ENCODE measurements at regions not wholly inside any gene's neighbourhood (a gene's known extent, or its start where the extent isn't known, plus 50 kb on each side); places are given as distances from the start of the nearest gene placed in this dataset.

- H3K9me3 Mint-ChIP-seq, result peaks cover 26% of the 10 kb centered on the region
These were observed 122.6 kb upstream of the PABPC4L start for GRCh38 chr4:134324179-134324578.

DNA sequence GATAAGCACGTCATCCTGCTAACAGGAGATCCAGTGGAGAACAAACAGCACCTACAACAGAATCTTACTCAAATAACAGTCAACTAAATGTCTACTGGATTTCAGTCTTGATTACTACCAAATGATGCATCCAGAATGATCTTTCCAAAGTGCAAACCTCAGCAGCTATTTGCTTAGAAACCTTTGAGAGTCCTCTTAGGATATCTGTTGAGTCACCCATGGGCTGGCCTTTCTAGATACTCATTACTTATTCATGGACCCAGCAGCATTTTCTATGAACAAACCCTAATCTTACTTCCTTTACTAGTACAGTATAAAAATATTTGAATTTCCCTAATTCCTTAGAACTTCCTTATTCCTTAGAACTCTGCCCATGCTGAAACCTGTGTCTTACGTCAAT, 118.5 kb upstream of the PABPC4L start:
- no peak for DNase-seq
- peaks cover 15% of the 10 kb centered on the region for H3K9me3 Mint-ChIP-seq
- no peaks in the 10 kb centered on the region for H3K36me3 Mint-ChIP-seq (ENCODE audit: low read depth)
- no peak for ATAC-seq
- H3K27ac Mint-ChIP-seq, result no peak overlapping the region
- no peaks in the 10 kb centered on the region for H3K27me3 Mint-ChIP-seq
- H3K4me3 Mint-ChIP-seq, result no peak overlapping the region
- no peaks in the 10 kb centered on the region for H3K4me1 Mint-ChIP-seq

More at GRCh38 chr4:134324179-134324578, 122.6 kb upstream of the PABPC4L start:
- H3K4me1 Mint-ChIP-seq, result no peaks in the 10 kb centered on the region
- H3K4me3 Mint-ChIP-seq, result no peak overlapping the region
- ATAC-seq (no peak), DNase-seq (no peak)
- no peaks in the 10 kb centered on the region for H3K36me3 Mint-ChIP-seq (ENCODE audit: low read depth)
- no peak overlapping the region for H3K27ac Mint-ChIP-seq
- H3K27me3 Mint-ChIP-seq, result no peaks in the 10 kb centered on the region

DNA sequence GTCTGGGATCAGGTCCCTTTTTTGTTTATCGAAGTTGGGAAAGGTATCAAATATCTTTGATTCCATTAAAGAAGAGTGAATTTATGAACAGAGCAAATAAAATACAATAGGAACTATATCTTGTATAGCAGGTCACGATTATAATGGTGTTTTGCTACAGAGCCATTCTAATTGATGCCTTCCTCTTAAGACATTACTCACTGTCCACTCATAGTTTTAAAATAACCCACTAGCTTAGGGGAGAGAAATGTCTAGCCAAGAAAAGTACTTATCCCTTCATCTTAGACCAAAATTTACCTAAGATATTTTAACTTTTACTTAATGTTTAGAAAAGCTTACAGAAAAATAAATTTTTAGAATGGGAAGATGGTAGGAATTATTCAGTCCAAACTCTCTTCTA, 112.0 kb upstream of the PABPC4L start:
- Mint-ChIP-seq H3K9me3 (no peaks in the 10 kb centered on the region), H3K4me3 (no peak overlapping the region), H3K27me3 (no peaks in the 10 kb centered on the region), H3K27ac (no peak overlapping the region), H3K4me1 (no peaks in the 10 kb centered on the region), H3K36me3 (ENCODE audit: low read depth) (no peaks in the 10 kb centered on the region)
- no peak for ATAC-seq
- no peak for DNase-seq

GRCh38 chr4:134309715-134310114, 108.1 kb upstream of the PABPC4L start:
- no peak for ATAC-seq
- Mint-ChIP-seq H3K4me1 (no peaks in the 10 kb centered on the region), H3K27me3 (no peaks in the 10 kb centered on the region), H3K4me3 (no peak overlapping the region), H3K27ac (no peak overlapping the region), H3K36me3 (ENCODE audit: low read depth) (no peaks in the 10 kb centered on the region), H3K9me3 (peaks cover 5% of the 10 kb centered on the region)
- DNase-seq, result no peak

DNA sequence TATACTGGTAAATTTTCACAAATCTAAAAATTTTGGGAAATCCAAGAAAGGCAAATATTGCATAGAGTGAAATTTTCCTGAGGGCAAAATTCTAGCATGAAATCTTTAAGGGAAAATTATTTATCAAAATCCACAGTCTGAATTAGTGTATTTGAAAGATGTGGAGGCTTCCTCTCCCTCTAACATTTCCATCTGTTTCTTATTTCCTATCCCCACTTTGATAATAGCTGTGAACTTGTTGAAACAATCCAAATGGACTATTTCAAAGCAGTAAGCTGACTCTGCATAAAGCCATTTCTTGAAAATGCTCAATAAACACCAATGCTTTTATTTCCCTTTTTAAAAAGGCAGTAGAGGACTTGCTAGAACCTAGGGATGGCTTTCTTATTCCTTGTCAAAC, 107.3 kb upstream of the PABPC4L start:
- ATAC-seq, result no peak
- no peak for DNase-seq
- H3K36me3 Mint-ChIP-seq (ENCODE audit: low read depth), result no peaks in the 10 kb centered on the region
- H3K9me3 Mint-ChIP-seq, result peaks cover 8% of the 10 kb centered on the region
- H3K27ac Mint-ChIP-seq, result no peak overlapping the region
- H3K4me3 Mint-ChIP-seq, result no peak overlapping the region
- no peaks in the 10 kb centered on the region for H3K27me3 Mint-ChIP-seq
- H3K4me1 Mint-ChIP-seq, result no peaks in the 10 kb centered on the region

GRCh38 chr4:134298313-134298712, 96.7 kb upstream of the PABPC4L start:
- DNase-seq (no peak), ATAC-seq (no peak)
- no peak overlapping the region for H3K4me3 Mint-ChIP-seq
- peaks cover 27% of the 10 kb centered on the region for H3K9me3 Mint-ChIP-seq
- H3K4me1 Mint-ChIP-seq, result no peaks in the 10 kb centered on the region
- no peak overlapping the region for H3K27ac Mint-ChIP-seq
- H3K27me3 Mint-ChIP-seq, result no peaks in the 10 kb centered on the region
- H3K36me3 Mint-ChIP-seq (ENCODE audit: low read depth), result no peaks in the 10 kb centered on the region

- no peak for ATAC-seq
- Mint-ChIP-seq H3K27ac (no peak overlapping the region), H3K4me3 (no peak overlapping the region), H3K27me3 (no peaks in the 10 kb centered on the region), H3K36me3 (ENCODE audit: low read depth) (no peaks in the 10 kb centered on the region), H3K9me3 (peaks cover 23% of the 10 kb centered on the region), H3K4me1 (no peaks in the 10 kb centered on the region)
- DNase-seq, result no peak
These were observed 96.2 kb upstream of the PABPC4L start for GRCh38 chr4:134297765-134298164.

DNA sequence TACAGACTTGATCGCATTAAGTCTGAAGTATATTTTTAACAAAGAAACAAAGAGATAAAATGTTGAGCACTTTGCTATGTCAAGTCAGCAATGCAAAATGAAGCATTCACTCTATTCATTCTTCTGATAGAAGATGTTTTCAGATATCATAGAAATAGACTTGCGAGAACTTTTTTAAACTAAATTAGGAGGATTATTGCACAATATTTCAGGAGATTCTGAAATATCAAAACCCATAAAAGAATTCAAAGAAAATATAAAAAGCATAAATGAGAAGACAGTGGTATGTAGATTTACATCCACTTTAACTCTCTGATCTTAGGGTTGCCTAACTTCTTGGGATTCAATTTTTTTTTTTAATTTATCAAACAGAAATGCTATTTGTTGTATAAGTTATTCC, 81.1 kb upstream of the PABPC4L start:
- Mint-ChIP-seq H3K4me3 (no peak overlapping the region), H3K27me3 (no peaks in the 10 kb centered on the region), H3K27ac (no peak overlapping the region), H3K36me3 (ENCODE audit: low read depth) (no peaks in the 10 kb centered on the region), H3K9me3 (no peaks in the 10 kb centered on the region), H3K4me1 (no peaks in the 10 kb centered on the region)
- ATAC-seq (no peak), DNase-seq (no peak)

DNA sequence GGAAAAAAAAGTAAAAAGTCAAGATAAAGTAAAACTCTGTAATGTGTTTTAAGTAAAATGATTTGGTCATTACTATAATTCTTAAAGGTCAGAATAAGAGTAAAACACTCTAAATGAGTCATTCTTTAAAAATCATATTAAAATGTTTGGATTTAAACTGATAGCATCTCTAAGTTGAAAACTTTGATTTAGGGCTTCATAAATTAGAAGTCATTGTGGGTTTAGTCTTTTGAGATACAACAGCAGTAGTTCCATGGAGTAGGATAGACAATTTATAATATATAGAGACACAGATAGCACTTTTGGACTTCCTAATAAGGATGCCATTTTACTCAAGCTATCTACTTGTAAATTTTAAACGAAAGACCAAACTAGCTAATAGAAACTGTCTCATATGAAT, 77.1 kb upstream of the PABPC4L start:
- DNase-seq (no peak), ATAC-seq (no peak)
- Mint-ChIP-seq H3K27ac (no peak overlapping the region), H3K9me3 (peaks cover 4% of the 10 kb centered on the region), H3K4me3 (no peak overlapping the region), H3K27me3 (no peaks in the 10 kb centered on the region), H3K4me1 (no peaks in the 10 kb centered on the region), H3K36me3 (ENCODE audit: low read depth) (no peaks in the 10 kb centered on the region)

DNA sequence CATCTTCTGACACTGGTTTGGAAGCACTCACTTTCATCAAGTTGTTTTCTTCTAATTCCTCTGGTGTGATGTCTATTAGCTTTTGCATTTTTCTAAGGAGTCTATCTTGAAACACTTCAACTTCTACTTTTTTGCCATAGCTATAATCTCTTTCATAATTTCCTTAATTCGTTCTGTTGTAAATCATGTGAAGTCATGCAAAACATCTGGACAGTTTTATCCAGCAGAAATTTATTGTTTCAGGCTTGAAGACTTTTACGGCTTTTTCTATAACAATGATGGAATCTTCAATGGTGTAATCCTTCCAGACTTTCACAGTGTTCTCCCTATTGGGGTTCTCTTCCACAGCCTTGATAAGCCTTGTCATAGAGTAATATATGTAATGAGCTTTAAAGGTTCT, 74.9 kb upstream of the PABPC4L start:
- Mint-ChIP-seq H3K9me3 (peaks cover 15% of the 10 kb centered on the region), H3K27ac (no peak overlapping the region), H3K36me3 (ENCODE audit: low read depth) (no peaks in the 10 kb centered on the region), H3K27me3 (no peaks in the 10 kb centered on the region), H3K4me3 (no peak overlapping the region), H3K4me1 (no peaks in the 10 kb centered on the region)
- ATAC-seq (no peak), DNase-seq (no peak)

DNA sequence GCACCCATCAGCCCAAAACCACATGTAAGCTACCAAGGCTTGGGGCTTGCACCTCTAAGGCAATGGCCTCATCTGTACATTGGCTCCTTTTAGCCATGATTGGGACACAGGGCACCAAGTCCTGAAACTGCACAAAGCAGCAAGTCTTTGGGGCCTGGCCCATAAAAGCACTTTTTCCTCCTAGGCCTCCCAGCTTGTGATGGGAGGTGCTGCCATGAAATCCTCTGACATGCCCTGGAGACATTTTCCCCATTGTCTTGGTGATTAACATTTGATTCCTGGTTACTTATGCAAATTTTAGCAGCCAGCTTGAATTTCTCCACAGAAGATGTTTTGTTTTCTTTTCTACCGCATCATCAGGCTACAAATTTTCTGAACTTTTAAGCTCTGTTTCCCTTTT, 58.5 kb upstream of the PABPC4L start:
- H3K9me3 Mint-ChIP-seq, result peaks cover 8% of the 10 kb centered on the region

More for the DNA sequence above, 58.5 kb upstream of the PABPC4L start:
- no peak overlapping the region for H3K4me3 Mint-ChIP-seq
- DNase-seq, result no peak
- H3K4me1 Mint-ChIP-seq, result no peaks in the 10 kb centered on the region
- H3K27me3 Mint-ChIP-seq, result no peaks in the 10 kb centered on the region
- H3K27ac Mint-ChIP-seq, result no peak overlapping the region
- no peak for ATAC-seq
- H3K36me3 Mint-ChIP-seq (ENCODE audit: low read depth), result no peaks in the 10 kb centered on the region
